Erythroblast (primary cell): ENCODE measurements at regions not wholly inside any gene's neighbourhood (a gene's known extent, or its start where the extent isn't known, plus 50 kb on each side); places are given as distances from the start of the nearest gene placed in this dataset.

ENCODE experiments used
- GATA1 ChIP-seq: IDR thresholded peaks from 2 replicates; pipeline ENCODE4 v1.6.1; 2011; ENCODE audit warnings: low read depth, mild to moderate bottlenecking, control low read depth, low read length, moderate library complexity
- POLR2A ChIP-seq: IDR thresholded peaks from 2 replicates; pipeline ENCODE4 v1.6.1; 2011; ENCODE audit warnings: mild to moderate bottlenecking, low read length

DNA sequence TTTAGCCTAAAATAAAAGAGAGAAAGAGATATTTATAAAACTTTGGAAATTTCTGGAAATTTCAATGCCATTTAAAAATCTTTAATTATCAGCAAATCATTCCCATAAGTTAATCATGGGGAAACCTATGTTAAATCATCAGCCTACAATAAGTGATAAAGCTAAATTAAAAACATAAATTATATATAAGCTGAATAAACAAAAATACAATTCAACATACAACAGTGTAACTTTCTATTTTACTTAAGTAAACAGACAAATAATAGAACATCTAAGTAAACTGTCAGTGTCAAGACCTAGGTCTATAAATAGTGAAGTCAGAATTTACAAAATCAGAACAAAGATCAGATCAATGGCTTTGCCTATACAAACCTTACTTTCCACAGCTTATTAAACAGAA, 57.5 kb downstream of the EPRS1 start:
- TF ChIP-seq POLR2A (no peak), GATA1 (no peak)
